IPS DF 6.9 (cell line): ENCODE measurements at regions not wholly inside any gene's neighbourhood (a gene's known extent, or its start where the extent isn't known, plus 50 kb on each side); places are given as distances from the start of the nearest gene placed in this dataset.

Experiments
- DNase-seq: peaks from one replicate; pipeline ENCODE4 v3.0.0-alpha.2; 2013; ENCODE audit warnings: low read depth, low spot score
- H3K27ac ChIP-seq: one replicate; pipeline ENCODE4 v1.5.1; 2013; ENCODE audit warnings: low read length, control low read depth
- H3K27me3 ChIP-seq: 2 replicates; pipeline ENCODE4 v1.6.1; 2013; ENCODE audit warnings: mild to moderate bottlenecking, low read length; ENCODE audit not compliant: control insufficient read depth, insufficient read depth
- H3K36me3 ChIP-seq: 2 replicates; pipeline ENCODE4 v1.6.1; 2013; ENCODE audit warnings: low read length; ENCODE audit not compliant: control insufficient read depth, insufficient read depth
- H3K4me1 ChIP-seq: 2 replicates; pipeline ENCODE4 v1.6.1; 2013; ENCODE audit warnings: low read length; ENCODE audit not compliant: control insufficient read depth, insufficient read depth
- H3K4me3 ChIP-seq: 2 replicates; pipeline ENCODE4 v1.5.1; 2013; ENCODE audit warnings: mild to moderate bottlenecking, low read length
- H3K9me3 ChIP-seq: 2 replicates; pipeline ENCODE4 v1.6.1; 2013; ENCODE audit warnings: low read length, inconsistent platforms; ENCODE audit not compliant: control insufficient read depth, insufficient read depth
- WGBS: extraction: QIAGEN DNeasy Blood & Tissue Kit; methylation state at CpG from one replicate; pipeline ENCODE4 v1.1.7; 2013; ENCODE audit warnings: mixed read lengths, missing lambda C conversion rate; ENCODE audit not compliant: insufficient read length, insufficient coverage; 5-methylcytosine and 5-hydroxymethylcytosine counted together

GRCh38 chr9:88802533-88802932 is 188.7 kb upstream of the S1PR3 start:
- H3K36me3 ChIP-seq, result no peaks in the 10 kb centered on the region
- H3K27me3 ChIP-seq, result no peaks in the 10 kb centered on the region
- no CpG with 5 or more reads among the region's 5 CpGs for WGBS
- H3K27ac ChIP-seq, result no peak overlapping the region
- H3K4me3 ChIP-seq, result no peak overlapping the region
- H3K4me1 ChIP-seq, result no peaks in the 10 kb centered on the region
- DNase-seq, result no peak
- no peaks in the 10 kb centered on the region for H3K9me3 ChIP-seq

GRCh38 chr9:88803546-88804253 is 187.6 kb upstream of the S1PR3 start:
- DNase-seq, result no peak
- Histone ChIP-seq H3K9me3 (no peaks in the 10 kb centered on the region), H3K27ac (no peak overlapping the region), H3K4me1 (no peaks in the 10 kb centered on the region), H3K27me3 (no peaks in the 10 kb centered on the region), H3K4me3 (no peak overlapping the region), H3K36me3 (no peaks in the 10 kb centered on the region)
- no CpG with 5 or more reads among the region's 4 CpGs for WGBS

GRCh38 chr9:88804254-88804596 is 187.0 kb upstream of the S1PR3 start:
- DNase-seq, result no peak
- Histone ChIP-seq H3K27me3 (no peaks in the 10 kb centered on the region), H3K36me3 (no peaks in the 10 kb centered on the region), H3K9me3 (no peaks in the 10 kb centered on the region), H3K4me3 (no peak overlapping the region), H3K27ac (no peak overlapping the region), H3K4me1 (no peaks in the 10 kb centered on the region)
- WGBS, result no CpG with 5 or more reads among the region's 2 CpGs

GRCh38 chr9:88805217-88805943 is 185.9 kb upstream of the S1PR3 start:
- no peaks in the 10 kb centered on the region for H3K27me3 ChIP-seq
- H3K36me3 ChIP-seq, result no peaks in the 10 kb centered on the region
- H3K27ac ChIP-seq, result no peak overlapping the region
- no peaks in the 10 kb centered on the region for H3K9me3 ChIP-seq
- no CpG with 5 or more reads among the region's 7 CpGs for WGBS
- DNase-seq, result no peak
- H3K4me3 ChIP-seq, result no peak overlapping the region
- H3K4me1 ChIP-seq, result no peaks in the 10 kb centered on the region

GRCh38 chr9:88807426-88807825 is 183.8 kb upstream of the S1PR3 start:
- Histone ChIP-seq H3K36me3 (no peaks in the 10 kb centered on the region), H3K27me3 (no peaks in the 10 kb centered on the region), H3K9me3 (no peaks in the 10 kb centered on the region), H3K4me1 (no peaks in the 10 kb centered on the region), H3K4me3 (no peak overlapping the region), H3K27ac (no peak overlapping the region)
- no peak for DNase-seq
- no CpG with 5 or more reads among the region's 5 CpGs for WGBS

- no CpG with 5 or more reads among the region's 4 CpGs for WGBS
- Histone ChIP-seq H3K4me3 (no peak overlapping the region), H3K27ac (no peak overlapping the region), H3K27me3 (no peaks in the 10 kb centered on the region), H3K36me3 (no peaks in the 10 kb centered on the region), H3K4me1 (no peaks in the 10 kb centered on the region), H3K9me3 (no peaks in the 10 kb centered on the region)
- no peak for DNase-seq
These were observed 183.1 kb upstream of the S1PR3 start for GRCh38 chr9:88808019-88808656.

- no peaks in the 10 kb centered on the region for H3K36me3 ChIP-seq
- H3K9me3 ChIP-seq, result no peaks in the 10 kb centered on the region
- DNase-seq, result no peak
- no peak overlapping the region for H3K4me3 ChIP-seq
- no peaks in the 10 kb centered on the region for H3K4me1 ChIP-seq
- WGBS, result no CpG with 5 or more reads among the region's 5 CpGs
- H3K27me3 ChIP-seq, result no peaks in the 10 kb centered on the region
- H3K27ac ChIP-seq, result no peak overlapping the region
These were observed 182.4 kb upstream of the S1PR3 start for GRCh38 chr9:88808761-88809354.

GRCh38 chr9:88809355-88810161 is 181.7 kb upstream of the S1PR3 start:
- Histone ChIP-seq H3K4me1 (no peaks in the 10 kb centered on the region), H3K36me3 (no peaks in the 10 kb centered on the region), H3K27ac (no peak overlapping the region), H3K9me3 (no peaks in the 10 kb centered on the region), H3K4me3 (no peak overlapping the region), H3K27me3 (no peaks in the 10 kb centered on the region)
- WGBS, result no CpG with 5 or more reads among the region's 9 CpGs
- no peak for DNase-seq

- H3K4me1 ChIP-seq, result no peaks in the 10 kb centered on the region
- no peak for DNase-seq
- no peaks in the 10 kb centered on the region for H3K27me3 ChIP-seq
- no peaks in the 10 kb centered on the region for H3K9me3 ChIP-seq
- H3K27ac ChIP-seq, result no peak overlapping the region
- no peaks in the 10 kb centered on the region for H3K36me3 ChIP-seq
- WGBS, result no CpG with 5 or more reads among the region's 2 CpGs
- no peak overlapping the region for H3K4me3 ChIP-seq
These were observed 180.4 kb upstream of the S1PR3 start for GRCh38 chr9:88810826-88811225.

GRCh38 chr9:88811511-88811910 is 179.8 kb upstream of the S1PR3 start:
- no peaks in the 10 kb centered on the region for H3K4me1 ChIP-seq
- no peak for DNase-seq
- H3K27ac ChIP-seq, result no peak overlapping the region
- no peak overlapping the region for H3K4me3 ChIP-seq
- H3K36me3 ChIP-seq, result no peaks in the 10 kb centered on the region
- no peaks in the 10 kb centered on the region for H3K27me3 ChIP-seq
- H3K9me3 ChIP-seq, result no peaks in the 10 kb centered on the region
- WGBS, result no CpG with 5 or more reads among the region's 7 CpGs
